Activated CD4-positive, alpha-beta memory T cell treated with anti-CD3 and anti-CD28 coated beads for 36 hours (primary cell): ENCODE measurements at regions not wholly inside any gene's neighbourhood (a gene's known extent, or its start where the extent isn't known, plus 50 kb on each side); places are given as distances from the start of the nearest gene placed in this dataset.
A peak's percentile ranks its signal among the peaks of the same experiment; 100 is the strongest.

ENCODE experiments used
- CTCF ChIA-PET: fragments of 350-600 bp; sonication (Branson Sonifier 250); formaldehyde crosslinking; loops from one replicate; lab custom pipeline; 2021; ENCODE audit warnings: antibody characterized with exemption, inconsistent platforms; lab: Charles Lee
- POLR2A ChIA-PET: fragments of 350-600 bp; sonication (Branson Sonifier 250); formaldehyde crosslinking; loops from one replicate; lab custom pipeline; 2021; ENCODE audit warnings: antibody characterized with exemption; lab: Charles Lee
- DNase-seq: peaks from one replicate; pipeline ENCODE4 v3.0.0-alpha.2; 2020
- H3K27ac Mint-ChIP-seq: one replicate; pipeline ENCODE4 v1.8.0; 2021; ENCODE audit warnings: mixed read lengths
- H3K27me3 Mint-ChIP-seq: one replicate; pipeline ENCODE4 v1.8.0; 2021; ENCODE audit warnings: mixed read lengths
- H3K36me3 Mint-ChIP-seq: one replicate; pipeline ENCODE4 v1.8.0; 2021; ENCODE audit warnings: mixed read lengths
- H3K4me1 Mint-ChIP-seq: one replicate; pipeline ENCODE4 v1.8.0; 2021; ENCODE audit warnings: low read depth, mixed read lengths
- H3K4me3 Mint-ChIP-seq: one replicate; pipeline ENCODE4 v1.8.0; 2021; ENCODE audit warnings: mild to moderate bottlenecking, mixed read lengths
- H3K9me3 Mint-ChIP-seq: one replicate; pipeline ENCODE4 v1.8.0; 2021; ENCODE audit warnings: mixed read lengths
- intact Hi-C: fragments of 100-400 bp; cut with micrococcal nuclease; formaldehyde crosslinking; loops from one replicate; pipeline ENCODE4 v1.15.1; 2023

- Mint-ChIP-seq H3K9me3 (peaks cover 12% of the 10 kb centered on the region), H3K4me3 (no peak overlapping the region), H3K36me3 (peaks cover 10% of the 10 kb centered on the region), H3K4me1 (peaks cover 8% of the 10 kb centered on the region), H3K27ac (no peak overlapping the region), H3K27me3 (no peaks in the 10 kb centered on the region)
- POLR2A ChIA-PET: no interaction called here
- CTCF ChIA-PET: no interaction called here
- intact Hi-C loops: no loop called here
- no peak for DNase-seq
Measured at GRCh38 chr1:194155962-194156361, 969.5 kb upstream of the B3GALT2 start.

- Mint-ChIP-seq H3K27me3 (no peaks in the 10 kb centered on the region), H3K9me3 (no peaks in the 10 kb centered on the region), H3K27ac (no peak overlapping the region), H3K4me1 (peaks cover 12% of the 10 kb centered on the region), H3K36me3 (no peaks in the 10 kb centered on the region), H3K4me3 (peak overlapping the region; percentile 69)
- POLR2A ChIA-PET: no interaction called here
- no peak for DNase-seq
- CTCF ChIA-PET: no interaction called here
- intact Hi-C loops: no loop called here
Measured at GRCh38 chr1:194151056-194151455, 964.6 kb upstream of the B3GALT2 start.

GRCh38 chr1:194150242-194150641 lies 963.8 kb upstream of the B3GALT2 start:
- CTCF ChIA-PET: no interaction called here
- no peak overlapping the region for H3K4me3 Mint-ChIP-seq

GRCh38 chr1:194133152-194133551 lies 946.7 kb upstream of the B3GALT2 start:
- ChIA-PET POLR2A (no interaction called here), CTCF (interaction anchor here (0.7 kb wide), 1 partner anchor 313 kb away, joined by 3 read pairs; no protein-coding TSS in a partner anchor)
- Mint-ChIP-seq H3K36me3 (no peaks in the 10 kb centered on the region), H3K4me3 (no peak overlapping the region), H3K27ac (no peak overlapping the region), H3K27me3 (no peaks in the 10 kb centered on the region), H3K9me3 (no peaks in the 10 kb centered on the region), H3K4me1 (peaks cover 7% of the 10 kb centered on the region)
- intact Hi-C loops: no loop called here
- no peak for DNase-seq

More at GRCh38 chr1:194150242-194150641, 963.8 kb upstream of the B3GALT2 start:
- POLR2A ChIA-PET: no interaction called here
- no peaks in the 10 kb centered on the region for H3K36me3 Mint-ChIP-seq
- no peaks in the 10 kb centered on the region for H3K9me3 Mint-ChIP-seq
- intact Hi-C loops: no loop called here
- H3K27ac Mint-ChIP-seq: no peak overlapping the region
- no peaks in the 10 kb centered on the region for H3K27me3 Mint-ChIP-seq
- peaks cover 12% of the 10 kb centered on the region for H3K4me1 Mint-ChIP-seq
- no peak for DNase-seq

GRCh38 chr1:194118086-194118485 lies 931.7 kb upstream of the B3GALT2 start:
- intact Hi-C loops: no loop called here
- Mint-ChIP-seq H3K27me3 (no peaks in the 10 kb centered on the region), H3K4me3 (no peak overlapping the region), H3K27ac (no peak overlapping the region), H3K4me1 (no peaks in the 10 kb centered on the region), H3K36me3 (no peaks in the 10 kb centered on the region), H3K9me3 (no peaks in the 10 kb centered on the region)
- ChIA-PET POLR2A (no interaction called here), CTCF (interaction anchor here (0.6 kb wide), 1 partner anchor 115 kb away, joined by 3 read pairs; no protein-coding TSS in a partner anchor)
- no peak for DNase-seq

GRCh38 chr1:194117582-194117981 lies 931.2 kb upstream of the B3GALT2 start:
- no peak overlapping the region for H3K27ac Mint-ChIP-seq
- no peaks in the 10 kb centered on the region for H3K9me3 Mint-ChIP-seq
- H3K4me3 Mint-ChIP-seq: no peak overlapping the region
- no peaks in the 10 kb centered on the region for H3K36me3 Mint-ChIP-seq
- intact Hi-C loops: no loop called here
- no peaks in the 10 kb centered on the region for H3K4me1 Mint-ChIP-seq
- ChIA-PET CTCF (no interaction called here), POLR2A (no interaction called here)
- no peak for DNase-seq
- H3K27me3 Mint-ChIP-seq: no peaks in the 10 kb centered on the region

GRCh38 chr1:194114288-194114687 lies 927.9 kb upstream of the B3GALT2 start:
- POLR2A ChIA-PET: no interaction called here
- no peak for DNase-seq
- Mint-ChIP-seq H3K27ac (no peak overlapping the region), H3K4me1 (no peaks in the 10 kb centered on the region), H3K27me3 (no peaks in the 10 kb centered on the region), H3K4me3 (no peak overlapping the region), H3K36me3 (no peaks in the 10 kb centered on the region), H3K9me3 (no peaks in the 10 kb centered on the region)
- CTCF ChIA-PET: no interaction called here
- intact Hi-C loops: no loop called here

GRCh38 chr1:194105381-194105780 lies 919.0 kb upstream of the B3GALT2 start:
- Mint-ChIP-seq H3K4me1 (no peaks in the 10 kb centered on the region), H3K27me3 (no peaks in the 10 kb centered on the region), H3K36me3 (no peaks in the 10 kb centered on the region), H3K9me3 (peaks cover 2% of the 10 kb centered on the region), H3K4me3 (no peak overlapping the region), H3K27ac (no peak overlapping the region)
- CTCF ChIA-PET: no interaction called here
- POLR2A ChIA-PET: no interaction called here
- intact Hi-C loops: no loop called here
- DNase-seq: no peak

- POLR2A ChIA-PET: no interaction called here
- peaks cover 6% of the 10 kb centered on the region for H3K9me3 Mint-ChIP-seq
- no peaks in the 10 kb centered on the region for H3K27me3 Mint-ChIP-seq
- H3K4me3 Mint-ChIP-seq: no peak overlapping the region
- no peak for DNase-seq
- CTCF ChIA-PET: no interaction called here
- H3K27ac Mint-ChIP-seq: no peak overlapping the region
- H3K4me1 Mint-ChIP-seq: no peaks in the 10 kb centered on the region
- intact Hi-C loops: no loop called here
- H3K36me3 Mint-ChIP-seq: no peaks in the 10 kb centered on the region
Measured at GRCh38 chr1:194104247-194104844, 917.9 kb upstream of the B3GALT2 start.

GRCh38 chr1:194103516-194104246 lies 917.3 kb upstream of the B3GALT2 start:
- intact Hi-C loops: no loop called here
- no peaks in the 10 kb centered on the region for H3K4me1 Mint-ChIP-seq
- H3K9me3 Mint-ChIP-seq: peaks cover 6% of the 10 kb centered on the region
- POLR2A ChIA-PET: no interaction called here
- H3K36me3 Mint-ChIP-seq: no peaks in the 10 kb centered on the region
- H3K27ac Mint-ChIP-seq: no peak overlapping the region
- CTCF ChIA-PET: no interaction called here
- H3K4me3 Mint-ChIP-seq: no peak overlapping the region
- H3K27me3 Mint-ChIP-seq: no peaks in the 10 kb centered on the region
- no peak for DNase-seq

GRCh38 chr1:194103101-194103500 lies 916.7 kb upstream of the B3GALT2 start:
- Mint-ChIP-seq H3K4me1 (no peaks in the 10 kb centered on the region), H3K9me3 (peaks cover 6% of the 10 kb centered on the region), H3K27me3 (no peaks in the 10 kb centered on the region), H3K27ac (no peak overlapping the region), H3K36me3 (no peaks in the 10 kb centered on the region), H3K4me3 (no peak overlapping the region)
- CTCF ChIA-PET: no interaction called here
- POLR2A ChIA-PET: no interaction called here
- DNase-seq: no peak
- intact Hi-C loops: no loop called here

GRCh38 chr1:194102607-194103006 lies 916.2 kb upstream of the B3GALT2 start:
- intact Hi-C loops: no loop called here
- no peak for DNase-seq
- CTCF ChIA-PET: no interaction called here
- POLR2A ChIA-PET: no interaction called here
- Mint-ChIP-seq H3K27ac (no peak overlapping the region), H3K27me3 (no peaks in the 10 kb centered on the region), H3K4me3 (no peak overlapping the region), H3K9me3 (peaks cover 6% of the 10 kb centered on the region), H3K4me1 (no peaks in the 10 kb centered on the region), H3K36me3 (no peaks in the 10 kb centered on the region)

- CTCF ChIA-PET: no interaction called here
- Mint-ChIP-seq H3K36me3 (no peaks in the 10 kb centered on the region), H3K4me3 (no peak overlapping the region), H3K27ac (no peak overlapping the region), H3K27me3 (no peaks in the 10 kb centered on the region), H3K9me3 (no peaks in the 10 kb centered on the region), H3K4me1 (no peaks in the 10 kb centered on the region)
- no peak for DNase-seq
- intact Hi-C loops: no loop called here
- POLR2A ChIA-PET: no interaction called here
Measured at GRCh38 chr1:194084755-194085154, 898.3 kb upstream of the B3GALT2 start.
